HepG2 (cell line): ENCODE measurements at regions not wholly inside any gene's neighbourhood (a gene's known extent, or its start where the extent isn't known, plus 50 kb on each side); places are given as distances from the start of the nearest gene placed in this dataset.
A peak's percentile ranks its signal among the peaks of the same experiment; 100 is the strongest.

Source experiments
- ATF4 ChIP-seq, 2 experiments: fragments of 450-650 bp in 1 of 2; sonication (generic) in 1 of 2; formaldehyde crosslinking; IDR thresholded peaks; 2 replicates each; pipeline versions ENCODE4 v1.5.0 to v1.8.0; 2020 to 2022; ENCODE audit warnings: mild to moderate bottlenecking in 1 of 2, missing genetic modification reagents in 1 of 2
- KDM2A ChIP-seq: sonication (generic); formaldehyde crosslinking; IDR thresholded peaks from 2 replicates; pipeline ENCODE4 v1.4.0; 2020; ENCODE audit warnings: low read depth, missing genetic modification reagents, borderline replicate concordance
- KLF6 ChIP-seq: IDR thresholded peaks from 2 replicates; pipeline ENCODE4 v1.8.0; 2016; ENCODE audit warnings: missing biosample characterization, missing genetic modification reagents
- NR2C2 ChIP-seq: sonication (generic); formaldehyde crosslinking; IDR thresholded peaks from 2 replicates; pipeline ENCODE4 v1.4.0; 2020; ENCODE audit warnings: missing genetic modification reagents, mild to moderate bottlenecking, moderate library complexity, borderline replicate concordance
- NR2F6 ChIP-seq, 2 experiments: IDR thresholded peaks; 2 replicates each; pipeline ENCODE4 v1.6.1; 2016; ENCODE audit warnings: antibody characterized with exemption in 1 of 2, mild to moderate bottlenecking in 1 of 2
- SIX4 ChIP-seq: sonication (generic); formaldehyde crosslinking; IDR thresholded peaks from 2 replicates; pipeline ENCODE4 v1.4.0; 2020; ENCODE audit warnings: missing genetic modification reagents
- SOX6 ChIP-seq, 2 experiments: fragments of 450-650 bp in 1 of 2; sonication (generic) in 1 of 2; formaldehyde crosslinking in 1 of 2; IDR thresholded peaks; 2 replicates each; pipeline versions ENCODE4 v1.4.0 to v1.6.1; 2017 to 2020; ENCODE audit warnings: antibody characterized with exemption in 1 of 2, mild to moderate bottlenecking in 1 of 2, missing genetic modification reagents in 1 of 2
- TP53 ChIP-seq: sonication (generic); formaldehyde crosslinking; conservative IDR thresholded peaks from 2 replicates; pipeline ENCODE4 v1.4.0; 2020; ENCODE audit warnings: missing genetic modification reagents
- ZBTB42 ChIP-seq: sonication (generic); formaldehyde crosslinking; IDR thresholded peaks from 2 replicates; pipeline ENCODE4 v1.5.0; 2020; ENCODE audit warnings: mild to moderate bottlenecking, missing genetic modification reagents
- ZFP62 ChIP-seq: sonication (generic); formaldehyde crosslinking; IDR thresholded peaks from 2 replicates; pipeline ENCODE4 v1.4.0; 2020; ENCODE audit warnings: missing genetic modification reagents
- ZKSCAN5 ChIP-seq: sonication (generic); formaldehyde crosslinking; IDR thresholded peaks from 2 replicates; pipeline ENCODE4 v1.5.1; 2020; ENCODE audit warnings: mild to moderate bottlenecking, missing genetic modification reagents
- ZMYM3 ChIP-seq: sonication (generic); formaldehyde crosslinking; IDR thresholded peaks from 2 replicates; pipeline ENCODE4 v1.5.1; 2020; ENCODE audit warnings: mild to moderate bottlenecking, missing genetic modification reagents
- ZNF230 ChIP-seq: sonication (generic); formaldehyde crosslinking; IDR thresholded peaks from 2 replicates; pipeline ENCODE4 v1.4.0; 2020; ENCODE audit warnings: mild to moderate bottlenecking, missing genetic modification reagents
- ZNF282 ChIP-seq: fragments of 450-650 bp; IDR thresholded peaks from 2 replicates; pipeline ENCODE4 v1.6.1; 2018; ENCODE audit not compliant: partially characterized antibody
- ZNF317 ChIP-seq: sonication (generic); formaldehyde crosslinking; IDR thresholded peaks from 2 replicates; pipeline ENCODE4 v1.5.0; 2020; ENCODE audit warnings: mild to moderate bottlenecking, missing genetic modification reagents
- ZNF354B ChIP-seq: sonication (generic); formaldehyde crosslinking; IDR thresholded peaks from 2 replicates; pipeline ENCODE4 v1.8.0; 2022; ENCODE audit warnings: mild to moderate bottlenecking, missing genetic modification reagents
- ZNF572 ChIP-seq: sonication (generic); formaldehyde crosslinking; IDR thresholded peaks from 2 replicates; pipeline ENCODE4 v1.5.1; 2020; ENCODE audit warnings: mild to moderate bottlenecking, missing genetic modification reagents
- ZNF709 ChIP-seq: sonication (generic); formaldehyde crosslinking; IDR thresholded peaks from 2 replicates; pipeline ENCODE4 v1.5.0; 2020; ENCODE audit warnings: mild to moderate bottlenecking, missing genetic modification reagents
- TF ChIP-seq, protein P1 (sequence below): sonication (generic); formaldehyde crosslinking; IDR thresholded peaks from 2 replicates; pipeline ENCODE4 v1.8.0; 2022; ENCODE audit warnings: mild to moderate bottlenecking, missing genetic modification reagents, moderate library complexity
- TF ChIP-seq, protein P2 (sequence below): sonication (generic); formaldehyde crosslinking; IDR thresholded peaks from 2 replicates; pipeline ENCODE4 v1.5.1; 2020; ENCODE audit warnings: mild to moderate bottlenecking, missing genetic modification reagents, moderate library complexity
- TF ChIP-seq, protein P3 (sequence below): sonication (generic); formaldehyde crosslinking; IDR thresholded peaks from 2 replicates; pipeline ENCODE4 v1.5.1; 2020; ENCODE audit warnings: mild to moderate bottlenecking, missing genetic modification reagents, borderline replicate concordance

DNA sequence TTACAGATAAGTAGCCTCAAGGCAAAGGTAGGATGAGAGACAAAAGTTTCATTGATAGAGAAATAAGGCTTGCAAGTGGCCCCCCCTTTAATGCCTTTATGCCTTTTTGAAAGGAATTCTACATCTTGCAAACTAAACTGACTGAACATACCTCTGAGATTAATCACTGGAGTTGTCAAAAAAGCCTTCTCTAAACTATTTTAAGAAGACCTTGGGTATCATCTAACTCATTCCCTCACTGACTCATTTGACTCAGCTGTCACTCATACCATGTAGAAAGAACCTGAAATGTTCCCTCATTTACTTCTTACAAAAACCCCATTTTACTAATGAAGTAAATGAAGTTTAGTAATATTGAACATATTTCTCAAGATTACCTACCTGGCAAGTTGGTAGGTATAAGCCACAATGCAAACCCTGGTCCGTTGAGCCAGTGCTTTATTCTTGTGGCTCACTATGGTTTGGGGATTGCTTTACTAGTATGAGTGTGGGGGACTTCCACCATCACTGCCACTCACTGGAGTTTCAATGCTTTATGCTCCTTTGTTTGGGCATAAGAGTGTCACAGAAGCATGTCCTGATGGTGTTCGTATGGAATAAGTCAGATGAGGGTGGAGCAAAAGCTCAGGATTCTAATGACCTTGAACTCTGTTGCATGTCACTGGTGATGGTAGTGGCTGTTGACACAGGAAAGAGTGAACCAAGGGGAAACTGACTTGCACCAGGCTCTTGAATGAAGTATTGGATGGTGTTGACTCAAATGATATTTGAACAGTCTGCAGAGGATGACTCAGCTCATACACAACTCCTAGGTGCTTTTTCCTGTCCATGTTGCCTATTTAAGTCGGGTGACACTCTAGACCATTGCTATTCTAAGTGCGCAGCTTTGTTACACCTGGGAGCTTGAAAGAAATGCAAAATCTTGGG lies 305.5 kb upstream of the EMCN start (continued):
- TF ChIP-seq, protein P1, sequence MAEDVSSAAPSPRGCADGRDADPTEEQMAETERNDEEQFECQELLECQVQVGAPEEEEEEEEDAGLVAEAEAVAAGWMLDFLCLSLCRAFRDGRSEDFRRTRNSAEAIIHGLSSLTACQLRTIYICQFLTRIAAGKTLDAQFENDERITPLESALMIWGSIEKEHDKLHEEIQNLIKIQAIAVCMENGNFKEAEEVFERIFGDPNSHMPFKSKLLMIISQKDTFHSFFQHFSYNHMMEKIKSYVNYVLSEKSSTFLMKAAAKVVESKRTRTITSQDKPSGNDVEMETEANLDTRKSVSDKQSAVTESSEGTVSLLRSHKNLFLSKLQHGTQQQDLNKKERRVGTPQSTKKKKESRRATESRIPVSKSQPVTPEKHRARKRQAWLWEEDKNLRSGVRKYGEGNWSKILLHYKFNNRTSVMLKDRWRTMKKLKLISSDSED (CRISPR knock-in tag), result no peak
- TF ChIP-seq TP53, result no peak
- no peak for TF ChIP-seq KLF6 (CRISPR knock-in tag)
- no peak for TF ChIP-seq SOX6 (IDR thresholded peaks at IDR 0.05)
- TF ChIP-seq SOX6 (CRISPR knock-in tag; IDR thresholded peaks at IDR 0.05), result no peak
- no peak for TF ChIP-seq ZNF354B (CRISPR knock-in tag)
- TF ChIP-seq SIX4 (CRISPR knock-in tag), result no peak
- TF ChIP-seq ZNF709 (CRISPR knock-in tag), result no peak
- TF ChIP-seq, protein P2, sequence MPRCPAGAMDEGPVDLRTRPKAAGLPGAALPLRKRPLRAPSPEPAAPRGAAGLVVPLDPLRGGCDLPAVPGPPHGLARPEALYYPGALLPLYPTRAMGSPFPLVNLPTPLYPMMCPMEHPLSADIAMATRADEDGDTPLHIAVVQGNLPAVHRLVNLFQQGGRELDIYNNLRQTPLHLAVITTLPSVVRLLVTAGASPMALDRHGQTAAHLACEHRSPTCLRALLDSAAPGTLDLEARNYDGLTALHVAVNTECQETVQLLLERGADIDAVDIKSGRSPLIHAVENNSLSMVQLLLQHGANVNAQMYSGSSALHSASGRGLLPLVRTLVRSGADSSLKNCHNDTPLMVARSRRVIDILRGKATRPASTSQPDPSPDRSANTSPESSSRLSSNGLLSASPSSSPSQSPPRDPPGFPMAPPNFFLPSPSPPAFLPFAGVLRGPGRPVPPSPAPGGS (CRISPR knock-in tag), result no peak
- no peak for TF ChIP-seq ZFP62 (CRISPR knock-in tag)
- TF ChIP-seq ZNF282, result no peak
- no peak for TF ChIP-seq ZKSCAN5 (CRISPR knock-in tag)
- TF ChIP-seq KDM2A (CRISPR knock-in tag), result no peak
- TF ChIP-seq ZBTB42 (CRISPR knock-in tag), result no peak
- peak; percentile 31; the same call in 1 of the 2 replicates for TF ChIP-seq NR2F6 (IDR thresholded peaks at IDR 0.05)
- no peak for TF ChIP-seq NR2F6 (CRISPR knock-in tag; IDR thresholded peaks at IDR 0.05)
- no peak for TF ChIP-seq ZNF572
- no peak for TF ChIP-seq ZMYM3 (CRISPR knock-in tag)
- peak; percentile 34; the same call in 1 of the 2 replicates for TF ChIP-seq NR2C2
- TF ChIP-seq ZNF230 (CRISPR knock-in tag), result no peak
- TF ChIP-seq, protein P3, sequence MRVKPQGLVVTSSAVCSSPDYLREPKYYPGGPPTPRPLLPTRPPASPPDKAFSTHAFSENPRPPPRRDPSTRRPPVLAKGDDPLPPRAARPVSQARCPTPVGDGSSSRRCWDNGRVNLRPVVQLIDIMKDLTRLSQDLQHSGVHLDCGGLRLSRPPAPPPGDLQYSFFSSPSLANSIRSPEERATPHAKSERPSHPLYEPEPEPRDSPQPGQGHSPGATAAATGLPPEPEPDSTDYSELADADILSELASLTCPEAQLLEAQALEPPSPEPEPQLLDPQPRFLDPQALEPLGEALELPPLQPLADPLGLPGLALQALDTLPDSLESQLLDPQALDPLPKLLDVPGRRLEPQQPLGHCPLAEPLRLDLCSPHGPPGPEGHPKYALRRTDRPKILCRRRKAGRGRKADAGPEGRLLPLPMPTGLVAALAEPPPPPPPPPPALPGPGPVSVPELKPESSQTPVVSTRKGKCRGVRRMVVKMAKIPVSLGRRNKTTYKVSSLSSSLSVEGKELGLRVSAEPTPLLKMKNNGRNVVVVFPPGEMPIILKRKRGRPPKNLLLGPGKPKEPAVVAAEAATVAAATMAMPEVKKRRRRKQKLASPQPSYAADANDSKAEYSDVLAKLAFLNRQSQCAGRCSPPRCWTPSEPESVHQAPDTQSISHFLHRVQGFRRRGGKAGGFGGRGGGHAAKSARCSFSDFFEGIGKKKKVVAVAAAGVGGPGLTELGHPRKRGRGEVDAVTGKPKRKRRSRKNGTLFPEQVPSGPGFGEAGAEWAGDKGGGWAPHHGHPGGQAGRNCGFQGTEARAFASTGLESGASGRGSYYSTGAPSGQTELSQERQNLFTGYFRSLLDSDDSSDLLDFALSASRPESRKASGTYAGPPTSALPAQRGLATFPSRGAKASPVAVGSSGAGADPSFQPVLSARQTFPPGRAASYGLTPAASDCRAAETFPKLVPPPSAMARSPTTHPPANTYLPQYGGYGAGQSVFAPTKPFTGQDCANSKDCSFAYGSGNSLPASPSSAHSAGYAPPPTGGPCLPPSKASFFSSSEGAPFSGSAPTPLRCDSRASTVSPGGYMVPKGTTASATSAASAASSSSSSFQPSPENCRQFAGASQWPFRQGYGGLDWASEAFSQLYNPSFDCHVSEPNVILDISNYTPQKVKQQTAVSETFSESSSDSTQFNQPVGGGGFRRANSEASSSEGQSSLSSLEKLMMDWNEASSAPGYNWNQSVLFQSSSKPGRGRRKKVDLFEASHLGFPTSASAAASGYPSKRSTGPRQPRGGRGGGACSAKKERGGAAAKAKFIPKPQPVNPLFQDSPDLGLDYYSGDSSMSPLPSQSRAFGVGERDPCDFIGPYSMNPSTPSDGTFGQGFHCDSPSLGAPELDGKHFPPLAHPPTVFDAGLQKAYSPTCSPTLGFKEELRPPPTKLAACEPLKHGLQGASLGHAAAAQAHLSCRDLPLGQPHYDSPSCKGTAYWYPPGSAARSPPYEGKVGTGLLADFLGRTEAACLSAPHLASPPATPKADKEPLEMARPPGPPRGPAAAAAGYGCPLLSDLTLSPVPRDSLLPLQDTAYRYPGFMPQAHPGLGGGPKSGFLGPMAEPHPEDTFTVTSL (CRISPR knock-in tag), result peak; percentile 71
- 0 out of 4 replicates have a peak, but pooled peaks of 1 of the 2 experiments have one; percentile 14 for TF ChIP-seq ATF4 (CRISPR knock-in tag; IDR thresholded peaks at IDR 0.05)
- no peak for TF ChIP-seq ZNF317 (CRISPR knock-in tag)
